Activated CD8-positive, alpha-beta memory T cell treated with anti-CD3 and anti-CD28 coated beads for 1 hour (primary cell): ENCODE measurements at regions not wholly inside any gene's neighbourhood (a gene's known extent, or its start where the extent isn't known, plus 50 kb on each side); places are given as distances from the start of the nearest gene placed in this dataset.

Experiments
- DNase-seq, 2 donors: peaks; one replicate each; pipeline ENCODE4 v3.0.0-alpha.2; 2020; ENCODE audit warnings: low read depth in 1 of 2; ENCODE audit errors: extremely low read depth in 1 of 2

GRCh38 chr1:88175120-88175630, 508.9 kb upstream of the PKN2 start:
- DNase-seq, result no peak

DNA sequence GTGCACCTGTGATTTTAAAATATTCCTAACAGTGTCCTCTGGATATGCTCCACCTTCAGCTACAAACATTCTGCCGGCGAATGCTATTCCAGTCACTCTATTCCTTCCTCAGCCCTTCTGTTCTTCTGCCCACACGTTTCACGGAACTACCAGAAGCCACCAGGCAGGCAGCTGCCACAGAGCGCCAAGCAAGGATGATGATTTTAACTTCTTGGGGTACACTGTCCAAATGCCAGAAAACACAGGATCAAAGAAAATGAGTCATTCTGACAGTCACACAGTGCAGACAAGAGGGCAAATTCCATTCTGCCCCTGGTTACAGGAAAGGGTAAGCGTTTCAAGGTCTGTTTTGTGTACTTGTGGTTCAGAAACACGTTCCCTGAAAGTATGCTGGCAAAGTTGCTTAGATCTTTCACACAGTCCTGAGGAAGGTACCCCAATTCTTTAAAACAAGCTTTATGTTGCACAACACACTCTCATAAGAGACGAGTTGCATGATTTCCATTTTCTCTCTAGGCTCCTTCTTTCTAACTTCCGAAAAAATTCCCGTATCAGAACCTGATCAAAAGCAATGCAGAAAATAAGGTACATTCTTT, 508.3 kb upstream of the PKN2 start:
- DNase-seq, result no peak

DNA sequence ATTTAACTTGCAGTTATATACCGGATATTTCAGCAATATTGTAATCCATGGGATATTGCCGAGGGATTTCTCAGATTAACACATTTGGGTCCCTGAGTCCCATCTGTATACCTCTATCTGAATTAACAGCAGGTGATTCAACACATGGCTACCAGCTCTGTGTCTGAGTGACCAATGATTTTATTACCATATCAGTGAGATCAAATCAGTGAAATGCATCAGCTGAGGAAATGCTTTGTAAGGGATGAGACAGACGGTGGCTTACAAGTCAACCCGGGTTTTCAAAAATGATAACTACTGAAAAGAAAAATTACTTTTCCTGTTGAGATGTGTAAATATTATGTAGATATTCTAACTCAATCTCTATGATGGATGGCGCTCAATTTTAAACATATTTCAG, 504.1 kb upstream of the PKN2 start:
- DNase-seq, result no peak

- DNase-seq, result peak in 1 of 2 donors; percentile 21
Measured at GRCh38 chr1:88180449-88181108, 503.5 kb upstream of the PKN2 start.

- DNase-seq, result no peak
Measured at GRCh38 chr1:88186911-88187310, 497.2 kb upstream of the PKN2 start.

- no peak for DNase-seq
Measured at GRCh38 chr1:88188038-88188437, 496.0 kb upstream of the PKN2 start.

GRCh38 chr1:88189525-88189924, 494.5 kb upstream of the PKN2 start:
- DNase-seq, result no peak

DNA sequence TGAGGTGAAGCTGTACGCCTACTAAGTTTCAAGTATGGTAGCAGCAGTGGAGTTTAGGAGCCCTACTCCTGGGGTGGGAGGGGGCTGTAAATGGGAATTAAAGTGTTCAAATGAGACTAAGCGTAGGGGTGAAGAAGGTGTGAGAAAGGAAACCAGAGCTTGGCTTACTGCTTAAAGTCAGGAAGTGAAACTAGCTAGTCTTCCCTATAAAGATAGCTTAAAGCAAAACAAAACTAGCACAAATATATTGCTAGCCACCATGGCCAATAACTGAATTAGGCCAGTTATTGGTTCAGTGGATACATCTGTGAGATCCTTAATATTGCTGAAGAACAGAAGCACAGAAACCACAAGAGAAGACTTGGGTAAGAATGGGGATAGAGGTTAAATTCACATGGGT, 492.2 kb upstream of the PKN2 start:
- DNase-seq, result no peak

GRCh38 chr1:88194542-88194941, 489.5 kb upstream of the PKN2 start:
- DNase-seq, result no peak

GRCh38 chr1:88200545-88200944, 483.5 kb upstream of the PKN2 start:
- DNase-seq, result no peak

DNA sequence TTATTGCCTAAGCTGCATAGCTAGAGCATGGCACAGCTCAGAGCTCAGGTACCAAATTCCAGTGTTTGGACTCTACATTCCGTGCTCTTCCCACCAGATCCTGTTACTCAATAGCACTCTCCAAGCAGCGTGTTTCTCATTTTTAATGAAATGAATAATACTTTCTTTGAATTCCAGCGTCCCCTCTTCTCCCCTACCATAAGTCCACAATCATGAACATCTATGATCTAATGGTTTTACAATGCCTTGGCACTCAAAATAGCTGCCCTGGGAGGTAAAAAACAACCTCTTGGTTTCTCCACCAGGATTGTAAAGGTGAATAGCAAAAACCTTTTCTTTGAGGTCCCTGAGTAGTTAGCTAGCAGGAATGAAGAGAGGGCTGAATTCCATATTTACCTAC, 480.0 kb upstream of the PKN2 start:
- DNase-seq, result no peak

- no peak for DNase-seq
Measured at GRCh38 chr1:88204612-88205167, 479.4 kb upstream of the PKN2 start.

DNA sequence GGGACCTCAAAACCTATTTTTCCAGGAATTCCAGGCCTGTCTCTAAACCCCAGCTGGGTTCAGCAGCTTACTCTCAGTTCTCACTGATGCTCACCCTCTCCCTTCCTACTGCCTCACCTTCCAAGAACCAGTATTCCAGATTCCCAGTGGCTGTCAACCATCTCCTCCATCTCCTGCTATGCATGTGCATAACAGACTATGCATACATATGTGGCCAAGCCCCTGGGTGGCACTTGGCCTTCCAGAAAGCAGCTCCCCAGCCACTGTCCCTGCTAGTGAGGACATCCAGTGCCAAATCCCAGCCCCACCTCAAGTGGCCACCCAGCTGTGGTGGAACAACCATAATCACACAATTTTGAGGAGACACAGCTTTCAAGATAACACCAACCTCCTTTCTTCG, 475.7 kb upstream of the PKN2 start:
- DNase-seq, result no peak

DNA sequence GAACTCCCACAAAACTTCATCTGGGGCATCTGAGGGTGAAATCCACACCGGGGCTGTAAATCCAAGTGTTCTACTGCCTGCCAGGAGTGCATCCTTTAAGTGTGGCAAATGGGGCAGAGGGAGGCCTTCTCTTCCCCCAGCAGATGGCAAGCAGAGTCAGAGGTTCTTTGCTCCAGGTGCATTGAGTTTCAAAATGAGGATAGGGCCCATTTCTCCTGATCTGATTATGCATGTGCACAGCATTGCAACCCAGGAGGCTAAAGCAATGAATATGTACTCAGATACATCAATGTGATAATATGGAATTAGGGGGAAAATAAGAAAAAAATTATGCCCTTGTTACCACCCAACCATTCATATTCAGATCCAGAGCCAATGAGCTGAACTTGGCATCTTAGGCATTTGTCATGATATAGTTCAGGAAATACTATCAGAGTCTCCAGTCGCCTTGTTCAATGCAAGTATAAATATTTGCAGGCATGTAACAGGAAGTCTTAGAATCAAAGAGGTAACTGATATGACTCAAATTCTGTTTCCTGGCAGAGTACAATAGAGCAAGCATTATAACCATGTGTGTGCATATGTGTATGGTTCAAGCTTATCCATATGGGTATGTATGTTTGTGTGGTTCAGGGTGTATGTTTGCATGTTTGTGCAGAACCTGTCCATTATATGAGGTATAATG, 473.8 kb upstream of the PKN2 start:
- DNase-seq, result no peak

GRCh38 chr1:88216441-88216840, 467.6 kb upstream of the PKN2 start:
- no peak for DNase-seq

DNA sequence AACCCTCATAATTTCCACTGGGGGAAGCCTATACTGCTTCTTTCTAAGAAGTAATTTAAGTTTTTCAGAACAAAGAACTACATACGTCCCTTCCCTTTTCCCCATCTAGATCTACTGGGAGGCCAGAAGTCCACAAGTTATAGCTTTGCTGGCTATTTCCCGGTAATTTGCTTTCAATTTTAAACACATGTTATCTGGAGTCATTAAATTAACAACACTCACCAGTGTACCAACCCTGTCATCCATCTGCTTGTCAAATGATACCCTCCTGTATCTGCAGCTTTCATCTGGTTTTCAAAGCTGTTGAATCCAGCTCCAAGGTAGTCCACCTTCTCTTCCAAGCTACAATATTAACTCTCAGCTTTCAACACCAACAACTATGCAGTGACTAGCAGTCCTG, 466.7 kb upstream of the PKN2 start:
- no peak for DNase-seq

DNA sequence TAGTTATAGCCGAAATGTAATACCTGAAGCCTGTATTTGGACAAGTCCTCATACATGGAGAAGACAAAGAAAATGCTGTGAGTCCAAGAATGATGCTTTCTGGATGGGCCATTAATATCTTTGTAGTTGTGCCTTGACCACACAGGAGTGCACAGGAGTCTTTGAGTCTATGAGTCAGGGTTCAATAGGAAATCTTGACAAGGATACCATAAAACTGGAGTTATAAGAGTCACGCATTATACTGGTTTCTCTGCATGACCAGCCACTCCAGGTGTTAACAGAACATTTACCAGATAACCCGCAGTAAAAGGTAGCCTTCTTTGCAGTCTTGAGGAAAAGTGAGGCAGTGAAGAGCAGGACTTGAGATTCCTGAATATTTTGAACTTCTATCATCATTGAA, 464.6 kb upstream of the PKN2 start:
- DNase-seq, result no peak

- no peak for DNase-seq
Measured at GRCh38 chr1:88221411-88221810, 462.7 kb upstream of the PKN2 start.

DNA sequence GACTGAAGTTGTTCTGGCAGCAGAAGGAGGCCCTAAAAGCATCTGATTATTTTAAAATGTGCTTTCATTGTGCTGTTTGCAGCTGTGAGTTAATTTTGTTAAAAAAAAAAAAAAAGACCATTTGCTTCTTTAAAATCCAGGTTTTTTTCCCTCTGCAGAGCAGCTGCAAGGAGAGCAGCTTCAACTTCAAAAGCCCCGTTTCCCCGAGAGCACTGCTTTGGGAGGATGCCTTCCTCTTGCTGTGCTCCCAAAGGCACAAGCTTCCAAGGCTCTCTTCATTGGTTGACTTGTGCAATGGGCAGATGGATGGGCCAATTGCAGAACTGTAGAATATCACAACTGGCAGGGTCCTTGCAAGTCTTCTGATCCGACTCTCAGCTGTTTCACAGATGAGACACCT, 459.2 kb upstream of the PKN2 start:
- DNase-seq, result no peak

- no peak for DNase-seq
Measured at GRCh38 chr1:88228114-88228513, 456.0 kb upstream of the PKN2 start.

- no peak for DNase-seq
Measured at GRCh38 chr1:88230126-88230525, 453.9 kb upstream of the PKN2 start.

DNA sequence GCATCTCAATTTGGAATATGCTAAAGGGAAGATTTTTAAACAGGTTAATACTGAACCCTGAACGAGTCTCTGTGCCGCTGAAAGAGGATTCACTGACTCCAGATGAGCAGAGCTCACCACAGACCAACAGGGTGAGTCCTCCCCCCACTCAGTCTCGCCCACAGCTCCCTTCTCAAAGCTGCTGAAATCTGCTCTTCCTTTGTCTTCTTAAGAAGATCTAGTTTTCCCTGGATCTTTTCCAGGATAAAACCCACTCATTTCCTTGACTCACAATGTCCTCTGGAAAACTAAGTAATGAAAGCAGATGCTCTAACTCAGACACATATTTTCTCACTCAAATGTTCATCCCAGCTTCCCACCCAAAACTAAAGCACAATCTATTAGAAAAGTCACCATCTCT, 447.0 kb upstream of the PKN2 start:
- DNase-seq, result no peak
